ENCODE measurements at regions not wholly inside any gene's neighbourhood (a gene's known extent, or its start where the extent isn't known, plus 50 kb on each side); places are given as distances from the start of the nearest gene placed in this dataset.

DNA sequence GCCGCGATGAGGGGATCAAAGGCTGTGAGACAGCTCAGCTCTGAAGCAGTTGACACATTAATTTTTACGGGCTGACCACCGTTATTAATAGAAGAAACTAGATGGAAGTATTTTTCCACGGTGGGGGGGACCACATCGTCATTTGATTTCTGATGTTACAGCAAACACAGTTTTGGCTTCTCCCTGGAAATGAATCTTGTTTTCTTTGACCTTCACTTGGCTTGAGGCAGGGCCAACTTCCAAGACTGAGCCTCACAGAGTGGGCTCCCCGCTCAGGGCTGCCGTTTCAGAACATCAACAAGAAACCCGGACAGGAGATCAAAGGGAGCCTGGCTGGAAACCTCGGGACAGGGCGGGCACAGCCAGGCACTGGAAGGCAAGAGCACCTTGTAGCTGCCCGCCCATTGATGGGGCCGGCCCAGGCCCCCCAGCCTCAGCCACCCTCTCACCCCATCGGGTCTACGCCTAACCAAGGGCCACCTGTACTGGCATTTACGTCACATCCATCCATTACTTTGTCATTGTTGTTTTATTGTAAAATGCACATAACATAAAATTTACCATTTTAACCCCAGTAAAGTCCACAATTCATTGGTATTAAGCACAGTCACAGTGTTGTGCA lies 124.6 kb downstream of the C16orf95 start:
- no peak for FAIRE-seq
- in situ Hi-C loops (cut with MboI): no loop called here
- WGBS (ENCODE audit: insufficient coverage, insufficient replicate concordance, low lambda C conversion rate, missing lambda C conversion rate): 50% methylated on average over 16 of the region's 16 CpGs

More for the DNA sequence above, 124.6 kb downstream of the C16orf95 start:
- SMC1A ChIA-PET (ENCODE audit: uncharacterized antibody, unreplicated experiment): no interaction called here
- CTCF ChIA-PET: interaction anchor here (0.6 kb wide), 1 partner anchor 485 kb away, joined by 3 read pairs; no protein-coding TSS in a partner anchor
- ATAC-seq: no peak
- Histone ChIP-seq H3K36me3 (ENCODE audit: control insufficient read depth in 2 of 2, insufficient read depth in 2 of 2, low read length in 1 of 2) (no peaks in the 10 kb centered on the region), H3K9me3 (replicated peaks; ENCODE audit: control insufficient read depth, insufficient read depth, low read length) (no peaks in the 10 kb centered on the region; the same call in 2 of the 3 replicates), H3K4me3 (no peak overlapping the region), H3K4me2 (ENCODE audit: control insufficient read depth, insufficient read depth) (no peak overlapping the region), H3K4me1 (ENCODE audit: control insufficient read depth, insufficient read depth, low read length) (no peaks in the 10 kb centered on the region), H3K9ac (ENCODE audit: control insufficient read depth, insufficient read depth, low read length) (no peak overlapping the region), H3K79me2 (ENCODE audit: control insufficient read depth, insufficient read depth, low read length) (no peaks in the 10 kb centered on the region), H3K27me3 (replicated peaks in 1 of 2; ENCODE audit: control insufficient read depth in 2 of 2, insufficient read depth in 2 of 2, low read length in 1 of 2) (0 out of 4 replicates have a peak, but pooled peaks cover 0 to 2% of the 10 kb centered on the region in 2 experiments), H4K20me1 (ENCODE audit: control insufficient read depth, insufficient read depth) (no peaks in the 10 kb centered on the region), H3K27ac (ENCODE audit: control insufficient read depth, insufficient read depth) (no peak overlapping the region), H2AFZ (ENCODE audit: control insufficient read depth, low read depth, low read length) (no peak overlapping the region)
- no peak for DNase-seq (ENCODE audit: low read depth, low spot score)
- intact Hi-C loops (cut with micrococcal nuclease; ENCODE audit: unreplicated experiment): no loop called here
- no peak for TF ChIP-seq MYB (IDR thresholded peaks at IDR 0.05; ENCODE audit: borderline replicate concordance, low read depth, low read length)
- no peak for TF ChIP-seq ZNF24 (IDR thresholded peaks at IDR 0.05)
- TF ChIP-seq, protein P1, sequence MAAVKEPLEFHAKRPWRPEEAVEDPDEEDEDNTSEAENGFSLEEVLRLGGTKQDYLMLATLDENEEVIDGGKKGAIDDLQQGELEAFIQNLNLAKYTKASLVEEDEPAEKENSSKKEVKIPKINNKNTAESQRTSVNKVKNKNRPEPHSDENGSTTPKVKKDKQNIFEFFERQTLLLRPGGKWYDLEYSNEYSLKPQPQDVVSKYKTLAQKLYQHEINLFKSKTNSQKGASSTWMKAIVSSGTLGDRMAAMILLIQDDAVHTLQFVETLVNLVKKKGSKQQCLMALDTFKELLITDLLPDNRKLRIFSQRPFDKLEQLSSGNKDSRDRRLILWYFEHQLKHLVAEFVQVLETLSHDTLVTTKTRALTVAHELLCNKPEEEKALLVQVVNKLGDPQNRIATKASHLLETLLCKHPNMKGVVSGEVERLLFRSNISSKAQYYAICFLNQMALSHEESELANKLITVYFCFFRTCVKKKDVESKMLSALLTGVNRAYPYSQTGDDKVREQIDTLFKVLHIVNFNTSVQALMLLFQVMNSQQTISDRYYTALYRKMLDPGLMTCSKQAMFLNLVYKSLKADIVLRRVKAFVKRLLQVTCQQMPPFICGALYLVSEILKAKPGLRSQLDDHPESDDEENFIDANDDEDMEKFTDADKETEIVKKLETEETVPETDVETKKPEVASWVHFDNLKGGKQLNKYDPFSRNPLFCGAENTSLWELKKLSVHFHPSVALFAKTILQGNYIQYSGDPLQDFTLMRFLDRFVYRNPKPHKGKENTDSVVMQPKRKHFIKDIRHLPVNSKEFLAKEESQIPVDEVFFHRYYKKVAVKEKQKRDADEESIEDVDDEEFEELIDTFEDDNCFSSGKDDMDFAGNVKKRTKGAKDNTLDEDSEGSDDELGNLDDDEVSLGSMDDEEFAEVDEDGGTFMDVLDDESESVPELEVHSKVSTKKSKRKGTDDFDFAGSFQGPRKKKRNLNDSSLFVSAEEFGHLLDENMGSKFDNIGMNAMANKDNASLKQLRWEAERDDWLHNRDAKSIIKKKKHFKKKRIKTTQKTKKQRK (IDR thresholded peaks at IDR 0.05; ENCODE audit: low read depth, low read length): no peak
- TF ChIP-seq SPI1 (IDR thresholded peaks at IDR 0.05; ENCODE audit: borderline replicate concordance, insufficient read depth, low read depth, low read length): no peak
- TF ChIP-seq, protein P2, sequence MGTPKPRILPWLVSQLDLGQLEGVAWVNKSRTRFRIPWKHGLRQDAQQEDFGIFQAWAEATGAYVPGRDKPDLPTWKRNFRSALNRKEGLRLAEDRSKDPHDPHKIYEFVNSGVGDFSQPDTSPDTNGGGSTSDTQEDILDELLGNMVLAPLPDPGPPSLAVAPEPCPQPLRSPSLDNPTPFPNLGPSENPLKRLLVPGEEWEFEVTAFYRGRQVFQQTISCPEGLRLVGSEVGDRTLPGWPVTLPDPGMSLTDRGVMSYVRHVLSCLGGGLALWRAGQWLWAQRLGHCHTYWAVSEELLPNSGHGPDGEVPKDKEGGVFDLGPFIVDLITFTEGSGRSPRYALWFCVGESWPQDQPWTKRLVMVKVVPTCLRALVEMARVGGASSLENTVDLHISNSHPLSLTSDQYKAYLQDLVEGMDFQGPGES (IDR thresholded peaks at IDR 0.05): no peak
- no peak for TF ChIP-seq SREBF2 (IDR thresholded peaks at IDR 0.05; ENCODE audit: low read length)
- TF ChIP-seq EP300 (IDR thresholded peaks at IDR 0.05; ENCODE audit: borderline replicate concordance in 1 of 2, control insufficient read depth in 1 of 2, low read depth in 2 of 2, low read length in 2 of 2): no peak
- TF ChIP-seq, protein P3, sequence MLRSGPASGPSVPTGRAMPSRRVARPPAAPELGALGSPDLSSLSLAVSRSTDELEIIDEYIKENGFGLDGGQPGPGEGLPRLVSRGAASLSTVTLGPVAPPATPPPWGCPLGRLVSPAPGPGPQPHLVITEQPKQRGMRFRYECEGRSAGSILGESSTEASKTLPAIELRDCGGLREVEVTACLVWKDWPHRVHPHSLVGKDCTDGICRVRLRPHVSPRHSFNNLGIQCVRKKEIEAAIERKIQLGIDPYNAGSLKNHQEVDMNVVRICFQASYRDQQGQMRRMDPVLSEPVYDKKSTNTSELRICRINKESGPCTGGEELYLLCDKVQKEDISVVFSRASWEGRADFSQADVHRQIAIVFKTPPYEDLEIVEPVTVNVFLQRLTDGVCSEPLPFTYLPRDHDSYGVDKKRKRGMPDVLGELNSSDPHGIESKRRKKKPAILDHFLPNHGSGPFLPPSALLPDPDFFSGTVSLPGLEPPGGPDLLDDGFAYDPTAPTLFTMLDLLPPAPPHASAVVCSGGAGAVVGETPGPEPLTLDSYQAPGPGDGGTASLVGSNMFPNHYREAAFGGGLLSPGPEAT (IDR thresholded peaks at IDR 0.05; ENCODE audit: low read depth): no peak
- TF ChIP-seq, protein P4, sequence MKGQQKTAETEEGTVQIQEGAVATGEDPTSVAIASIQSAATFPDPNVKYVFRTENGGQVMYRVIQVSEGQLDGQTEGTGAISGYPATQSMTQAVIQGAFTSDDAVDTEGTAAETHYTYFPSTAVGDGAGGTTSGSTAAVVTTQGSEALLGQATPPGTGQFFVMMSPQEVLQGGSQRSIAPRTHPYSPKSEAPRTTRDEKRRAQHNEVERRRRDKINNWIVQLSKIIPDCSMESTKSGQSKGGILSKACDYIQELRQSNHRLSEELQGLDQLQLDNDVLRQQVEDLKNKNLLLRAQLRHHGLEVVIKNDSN (IDR thresholded peaks at IDR 0.05; ENCODE audit: borderline replicate concordance, extremely low read length, insufficient read depth, low read depth, low read length): no peak
- no peak for TF ChIP-seq FOXM1 (IDR thresholded peaks at IDR 0.05; ENCODE audit: low read depth, low read length)
- no peak for TF ChIP-seq SMARCA5 (IDR thresholded peaks at IDR 0.05)
- TF ChIP-seq YBX1 (IDR thresholded peaks at IDR 0.05): no peak
- no TSS peak for BruUV-seq (replicated peaks)
- POLR2A ChIA-PET: no interaction called here
- RAD21 ChIA-PET (ENCODE audit: unreplicated experiment): no interaction called here
